GM10248 (cell line): ENCODE measurements at regions not wholly inside any gene's neighbourhood (a gene's known extent, or its start where the extent isn't known, plus 50 kb on each side); places are given as distances from the start of the nearest gene placed in this dataset.

Experiments
- CTCF ChIA-PET: fragments of 300-600 bp; sonication (Branson Sonifier 250); formaldehyde crosslinking; extraction: SDS; loops from one replicate; lab custom pipeline; 2021; ENCODE audit warnings: antibody characterized with exemption; lab: Yijun Ruan, JAX
- POLR2A ChIA-PET: fragments of 350-650 bp; sonication (Branson Sonifier 250); formaldehyde crosslinking; extraction: SDS; loops from one replicate; lab custom pipeline; 2020; ENCODE audit warnings: antibody characterized with exemption; lab: Yijun Ruan, JAX
- DNase-seq: peaks from one replicate; pipeline ENCODE4 v3.0.0; 2012; ENCODE audit errors: extremely low spot score
- TF ChIP-seq, protein P1 (sequence below): IDR thresholded peaks from 2 replicates; pipeline ENCODE4 v1.5.1; 2012; ENCODE audit warnings: mild to moderate bottlenecking, low read depth; ENCODE audit errors: extremely low read depth, missing control alignments, control extremely low read depth

DNA sequence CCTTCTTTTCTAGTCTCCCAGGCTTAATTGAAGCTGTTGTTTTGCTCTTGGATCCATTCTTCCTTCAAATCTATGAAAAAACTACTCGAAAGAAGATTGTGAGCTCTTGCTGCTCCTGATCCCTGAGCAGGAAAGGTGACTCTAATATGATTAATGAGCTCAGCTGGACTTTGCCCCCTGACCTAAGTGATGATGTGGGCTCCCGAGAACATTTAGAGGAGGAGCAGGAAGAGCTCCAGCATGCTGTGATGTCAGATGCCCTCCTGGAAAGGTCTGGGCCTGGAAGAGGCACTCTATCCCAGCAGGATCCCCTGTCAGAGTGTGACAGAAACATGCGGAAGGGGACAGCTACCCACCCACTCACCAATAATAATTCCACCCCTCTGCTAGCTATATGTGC lies 117.9 kb upstream of the PELI1 start:
- DNase-seq = no peak
- ChIA-PET POLR2A (no interaction called here), CTCF (interaction anchor here (1.1 to 2.3 kb wide), 6 partner anchors 11 to 213 kb away, joined by 3 to 11 read pairs (median 4); no protein-coding TSS in a partner anchor)
- TF ChIP-seq, protein P1, sequence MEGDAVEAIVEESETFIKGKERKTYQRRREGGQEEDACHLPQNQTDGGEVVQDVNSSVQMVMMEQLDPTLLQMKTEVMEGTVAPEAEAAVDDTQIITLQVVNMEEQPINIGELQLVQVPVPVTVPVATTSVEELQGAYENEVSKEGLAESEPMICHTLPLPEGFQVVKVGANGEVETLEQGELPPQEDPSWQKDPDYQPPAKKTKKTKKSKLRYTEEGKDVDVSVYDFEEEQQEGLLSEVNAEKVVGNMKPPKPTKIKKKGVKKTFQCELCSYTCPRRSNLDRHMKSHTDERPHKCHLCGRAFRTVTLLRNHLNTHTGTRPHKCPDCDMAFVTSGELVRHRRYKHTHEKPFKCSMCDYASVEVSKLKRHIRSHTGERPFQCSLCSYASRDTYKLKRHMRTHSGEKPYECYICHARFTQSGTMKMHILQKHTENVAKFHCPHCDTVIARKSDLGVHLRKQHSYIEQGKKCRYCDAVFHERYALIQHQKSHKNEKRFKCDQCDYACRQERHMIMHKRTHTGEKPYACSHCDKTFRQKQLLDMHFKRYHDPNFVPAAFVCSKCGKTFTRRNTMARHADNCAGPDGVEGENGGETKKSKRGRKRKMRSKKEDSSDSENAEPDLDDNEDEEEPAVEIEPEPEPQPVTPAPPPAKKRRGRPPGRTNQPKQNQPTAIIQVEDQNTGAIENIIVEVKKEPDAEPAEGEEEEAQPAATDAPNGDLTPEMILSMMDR = no peak

DNA sequence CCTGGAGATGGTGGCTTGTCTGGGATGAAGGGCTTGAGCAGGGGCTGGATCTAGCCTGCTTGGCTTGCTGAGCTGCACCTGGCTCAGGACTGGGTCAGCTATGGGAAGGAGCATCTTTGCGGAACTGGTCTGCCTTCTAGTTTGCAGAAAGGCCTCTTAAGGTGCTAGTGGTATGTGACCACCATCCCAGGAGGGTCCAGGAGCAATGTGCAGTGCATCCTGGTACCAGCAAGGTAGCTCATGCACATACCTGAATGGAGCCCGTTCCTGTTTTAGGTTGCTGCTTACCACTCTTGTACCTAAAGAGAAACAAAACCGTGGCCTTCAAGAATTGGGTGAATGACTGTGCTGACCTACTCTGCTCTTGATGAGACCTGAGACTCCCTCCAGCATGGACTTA lies 118.6 kb upstream of the PELI1 start:
- TF ChIP-seq, protein P1 = no peak
- POLR2A ChIA-PET = no interaction called here
- CTCF ChIA-PET = interaction anchor here (1.1 to 2.3 kb wide), 4 partner anchors 12 to 114 kb away, joined by 3 to 11 read pairs (median 5); no protein-coding TSS in a partner anchor

DNA sequence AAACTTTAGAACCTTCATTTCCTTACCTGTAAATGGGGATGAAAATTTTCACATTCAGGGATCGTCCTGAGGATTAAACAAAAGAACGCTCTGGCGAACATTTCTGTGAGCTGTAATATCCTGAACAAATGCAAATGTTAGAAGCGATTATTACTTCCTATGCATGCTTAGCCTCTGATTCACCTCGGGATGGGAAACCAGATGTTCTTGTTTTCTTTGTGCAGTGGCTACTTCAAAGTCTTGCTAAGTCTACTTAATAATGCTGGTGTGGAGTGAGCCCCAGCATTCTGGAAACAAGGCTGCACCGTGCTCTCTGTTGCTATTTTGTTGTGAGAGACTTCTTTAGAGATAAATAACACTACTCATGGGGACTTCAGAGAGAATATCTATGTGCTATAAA lies 119.1 kb upstream of the PELI1 start:
- ChIA-PET CTCF (interaction anchor here (1.6 to 2.3 kb wide), 2 partner anchors 12 to 67 kb away, joined by 5 to 11 read pairs; no protein-coding TSS in a partner anchor), POLR2A (no interaction called here)
- DNase-seq = no peak
- TF ChIP-seq, protein P1 = no peak

More for the DNA sequence above, 118.6 kb upstream of the PELI1 start:
- no peak for DNase-seq

DNA sequence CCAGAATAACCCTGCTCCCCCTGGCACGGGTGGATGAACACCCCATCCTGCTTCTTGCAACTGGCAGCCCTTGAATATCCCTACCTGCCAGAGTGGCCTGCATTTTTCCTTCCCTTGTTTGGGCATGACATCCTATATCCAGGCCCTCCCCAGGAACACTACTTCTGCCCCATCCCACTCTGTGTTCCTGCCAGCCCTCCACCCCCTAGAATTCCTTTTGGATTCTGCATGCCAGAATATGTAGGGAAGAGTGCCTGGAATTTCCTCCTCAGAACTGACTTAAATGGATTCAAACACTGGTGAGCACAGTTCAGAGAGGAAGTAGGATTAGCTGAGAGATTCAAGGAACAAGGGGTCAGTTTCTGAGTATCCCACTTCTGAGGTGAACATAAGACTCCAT lies 123.5 kb upstream of the PELI1 start:
- POLR2A ChIA-PET = interaction anchor here (0.6 kb wide), 1 partner anchor 154 kb away, joined by 3 read pairs; no protein-coding TSS in a partner anchor
- CTCF ChIA-PET = interaction anchor here (1.3 to 2.3 kb wide), 4 partner anchors 9 to 63 kb away, joined by 3 to 6 read pairs (median 4); no protein-coding TSS in a partner anchor
- TF ChIP-seq, protein P1 = no peak
- DNase-seq = no peak

DNA sequence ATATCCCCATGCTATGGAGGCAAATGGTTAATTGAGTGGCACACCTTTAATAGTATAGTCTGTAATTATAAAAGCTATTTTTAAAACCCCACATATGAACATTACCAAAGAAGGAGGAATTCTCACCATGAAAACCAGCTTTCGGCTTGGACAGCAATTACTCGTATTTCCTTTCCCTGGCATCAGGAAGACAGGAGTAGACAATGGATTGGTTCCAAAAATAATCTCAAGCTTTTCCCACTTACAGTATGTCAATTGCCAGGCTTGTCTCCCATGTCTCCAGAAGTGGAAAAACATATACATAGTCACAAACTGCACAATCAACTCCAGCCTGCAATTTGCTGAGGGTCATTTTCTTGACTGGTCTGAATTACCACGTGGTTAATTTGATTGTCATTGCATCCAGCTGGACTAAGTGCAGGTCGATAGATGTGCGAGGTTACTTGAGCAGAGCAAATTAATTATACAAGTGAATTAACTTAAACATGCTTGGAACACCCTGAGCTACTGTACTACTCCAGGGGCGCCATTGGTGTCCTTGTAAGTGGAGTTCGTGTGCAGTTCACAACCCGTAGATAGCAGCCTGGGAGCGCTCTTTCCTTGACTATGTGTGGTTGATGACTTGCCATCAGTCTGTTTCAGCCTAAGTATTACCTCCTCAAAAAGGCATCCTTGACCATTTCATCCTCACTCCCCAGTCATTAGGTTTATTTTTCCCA lies 124.3 kb upstream of the PELI1 start:
- POLR2A ChIA-PET = no interaction called here
- TF ChIP-seq, protein P1 = no peak
- DNase-seq = no peak
- CTCF ChIA-PET = interaction anchor here (1.2 to 2.3 kb wide), 4 partner anchors 8 to 62 kb away, joined by 3 to 6 read pairs (median 4); no protein-coding TSS in a partner anchor

DNA sequence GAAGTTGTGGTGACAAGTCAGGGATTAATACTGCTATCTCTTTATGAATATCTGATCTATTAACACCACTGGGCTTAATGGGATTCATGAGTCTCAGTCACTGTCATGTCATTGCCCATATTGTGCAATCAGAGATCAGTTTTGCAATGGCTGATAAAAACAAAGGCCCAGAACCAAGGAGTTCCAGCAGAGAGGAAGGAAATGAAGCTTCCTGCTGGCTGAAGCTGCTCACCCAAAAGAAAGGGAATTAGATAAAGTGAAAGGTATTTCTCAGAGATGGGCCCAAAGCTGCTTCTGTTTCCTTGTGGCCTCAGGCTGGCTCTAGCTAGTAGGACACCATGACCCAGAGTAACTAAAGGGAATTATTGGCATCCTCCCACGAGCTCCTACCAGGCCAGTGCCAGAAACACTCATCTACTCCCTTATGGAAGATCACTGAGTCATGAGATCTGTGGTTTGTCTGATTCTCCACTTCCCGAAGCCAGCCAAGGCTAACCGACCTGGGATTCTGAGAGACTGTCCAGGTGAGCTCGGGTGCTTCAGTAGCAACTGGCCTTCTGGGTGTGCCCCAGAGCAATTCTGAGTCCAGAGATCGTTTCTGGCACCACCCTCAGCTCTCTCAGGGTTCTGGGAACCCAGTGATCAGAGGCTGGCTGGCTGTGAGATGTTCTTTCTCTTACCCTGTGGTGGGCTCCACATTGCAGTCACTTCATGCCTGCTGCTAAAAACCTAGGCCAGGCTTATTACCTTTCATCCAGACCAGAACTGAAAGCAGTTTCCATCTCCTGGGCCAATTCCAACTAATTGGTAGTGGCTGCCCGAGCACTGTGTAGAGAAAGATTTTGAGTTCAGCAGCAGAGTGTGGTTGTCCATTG lies 129.5 kb upstream of the PELI1 start:
- no peak for DNase-seq
- TF ChIP-seq, protein P1 = no peak
- POLR2A ChIA-PET = no interaction called here
- CTCF ChIA-PET = interaction anchor here (0.8 to 1.2 kb wide), 4 partner anchors 11 to 224 kb away, joined by 3 to 4 read pairs (median 3); no protein-coding TSS in a partner anchor
